ENCODE measurements at regions not wholly inside any gene's neighbourhood (a gene's known extent, or its start where the extent isn't known, plus 50 kb on each side); places are given as distances from the start of the nearest gene placed in this dataset.

DNA sequence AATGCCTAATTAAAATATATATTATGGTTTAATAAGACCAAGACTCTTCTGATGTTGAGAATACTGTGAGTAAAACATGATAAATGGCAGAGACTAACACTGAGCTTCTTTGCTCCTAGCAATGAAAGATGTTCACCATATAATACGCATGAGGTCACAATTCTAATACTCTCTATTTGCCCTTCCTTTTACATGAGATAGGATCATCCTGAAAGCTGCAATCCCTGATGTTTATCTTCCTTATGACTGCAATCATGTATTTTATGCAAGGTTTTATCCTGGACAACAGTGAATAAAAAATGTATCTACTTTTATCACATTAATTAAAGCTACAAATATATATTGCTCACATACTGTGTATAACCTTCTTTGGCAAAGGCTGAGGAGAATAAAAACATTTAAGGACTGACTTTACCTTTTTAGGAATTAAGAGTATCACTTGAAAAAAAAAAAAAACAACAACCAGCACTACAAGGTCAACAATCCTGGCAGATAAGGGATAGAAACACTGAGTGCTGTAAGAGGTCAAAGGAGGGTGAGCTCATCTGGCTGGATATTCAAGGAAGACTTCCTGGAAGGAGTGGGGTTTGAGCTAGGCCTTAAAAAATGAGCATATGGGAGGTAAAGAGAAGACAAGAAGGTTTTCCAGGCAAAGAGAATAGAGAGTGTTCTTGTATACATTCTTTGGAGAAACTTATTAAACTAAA is 99.9 kb downstream of the AREG start:
- no peak overlapping the region for H3K4me3 ChIP-seq
- no peaks in the 10 kb centered on the region for H3K36me3 ChIP-seq
- peak in 1 of 2 donors; percentile 66 for DNase-seq (ENCODE audit: low read depth in 1 of 2, low spot score in 1 of 2)
- H3K4me1 ChIP-seq (ENCODE audit: low read depth): peaks cover 14% of the 10 kb centered on the region
- TF ChIP-seq, protein P1, sequence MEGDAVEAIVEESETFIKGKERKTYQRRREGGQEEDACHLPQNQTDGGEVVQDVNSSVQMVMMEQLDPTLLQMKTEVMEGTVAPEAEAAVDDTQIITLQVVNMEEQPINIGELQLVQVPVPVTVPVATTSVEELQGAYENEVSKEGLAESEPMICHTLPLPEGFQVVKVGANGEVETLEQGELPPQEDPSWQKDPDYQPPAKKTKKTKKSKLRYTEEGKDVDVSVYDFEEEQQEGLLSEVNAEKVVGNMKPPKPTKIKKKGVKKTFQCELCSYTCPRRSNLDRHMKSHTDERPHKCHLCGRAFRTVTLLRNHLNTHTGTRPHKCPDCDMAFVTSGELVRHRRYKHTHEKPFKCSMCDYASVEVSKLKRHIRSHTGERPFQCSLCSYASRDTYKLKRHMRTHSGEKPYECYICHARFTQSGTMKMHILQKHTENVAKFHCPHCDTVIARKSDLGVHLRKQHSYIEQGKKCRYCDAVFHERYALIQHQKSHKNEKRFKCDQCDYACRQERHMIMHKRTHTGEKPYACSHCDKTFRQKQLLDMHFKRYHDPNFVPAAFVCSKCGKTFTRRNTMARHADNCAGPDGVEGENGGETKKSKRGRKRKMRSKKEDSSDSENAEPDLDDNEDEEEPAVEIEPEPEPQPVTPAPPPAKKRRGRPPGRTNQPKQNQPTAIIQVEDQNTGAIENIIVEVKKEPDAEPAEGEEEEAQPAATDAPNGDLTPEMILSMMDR (IDR thresholded peaks at IDR 0.05; ENCODE audit: low read depth, low read length): no peak
- no peaks in the 10 kb centered on the region for H3K9me3 ChIP-seq (ENCODE audit: low read depth)
- H3K27ac ChIP-seq: no peak overlapping the region
- H3K27me3 ChIP-seq: no peaks in the 10 kb centered on the region

GRCh38 chr4:74545448-74545847 is 100.5 kb downstream of the AREG start:
- Histone ChIP-seq H3K4me3 (no peak overlapping the region), H3K4me1 (ENCODE audit: low read depth) (peaks cover 14% of the 10 kb centered on the region), H3K27me3 (no peaks in the 10 kb centered on the region), H3K27ac (no peak overlapping the region), H3K36me3 (no peaks in the 10 kb centered on the region), H3K9me3 (ENCODE audit: low read depth) (no peaks in the 10 kb centered on the region)
- TF ChIP-seq, protein P1 (IDR thresholded peaks at IDR 0.05; ENCODE audit: low read depth, low read length): no peak
- peak in 1 of 2 donors; percentile 83 for DNase-seq (ENCODE audit: low read depth in 1 of 2, low spot score in 1 of 2)

DNA sequence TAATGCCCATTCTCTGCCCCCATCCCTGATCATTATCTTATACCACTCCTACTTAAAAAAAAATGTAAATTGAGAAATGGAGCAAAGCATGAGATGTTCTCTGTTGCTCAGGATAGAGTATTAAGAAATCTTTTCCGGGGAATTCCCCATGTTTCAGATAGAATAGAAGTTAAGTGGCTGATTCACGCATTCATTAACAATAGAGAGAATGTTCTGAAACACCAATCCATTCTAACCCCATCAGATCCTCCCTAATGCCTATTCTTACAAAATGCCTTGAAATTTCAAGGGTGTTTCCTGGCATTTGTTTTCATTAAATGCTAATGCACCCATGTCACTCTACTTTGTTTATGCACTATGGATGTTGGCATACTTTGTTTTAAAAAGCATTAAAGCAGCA is 101.1 kb downstream of the AREG start:
- peak in 1 of 2 donors; percentile 90 for DNase-seq (ENCODE audit: low read depth in 1 of 2, low spot score in 1 of 2)
- Histone ChIP-seq H3K36me3 (no peaks in the 10 kb centered on the region), H3K27ac (no peak overlapping the region), H3K27me3 (no peaks in the 10 kb centered on the region), H3K4me3 (no peak overlapping the region), H3K4me1 (ENCODE audit: low read depth) (peaks cover 14% of the 10 kb centered on the region), H3K9me3 (ENCODE audit: low read depth) (no peaks in the 10 kb centered on the region)
- TF ChIP-seq, protein P1 (IDR thresholded peaks at IDR 0.05; ENCODE audit: low read depth, low read length): no peak

GRCh38 chr4:74547042-74547441 is 102.1 kb downstream of the AREG start:
- H3K36me3 ChIP-seq: no peaks in the 10 kb centered on the region
- no peaks in the 10 kb centered on the region for H3K27me3 ChIP-seq
- no peak overlapping the region for H3K4me3 ChIP-seq
- peaks cover 14% of the 10 kb centered on the region for H3K4me1 ChIP-seq (ENCODE audit: low read depth)
- no peak for DNase-seq (ENCODE audit: low read depth in 1 of 2, low spot score in 1 of 2)
- TF ChIP-seq, protein P1 (IDR thresholded peaks at IDR 0.05; ENCODE audit: low read depth, low read length): no peak
- H3K9me3 ChIP-seq (ENCODE audit: low read depth): no peaks in the 10 kb centered on the region
- H3K27ac ChIP-seq: no peak overlapping the region

DNA sequence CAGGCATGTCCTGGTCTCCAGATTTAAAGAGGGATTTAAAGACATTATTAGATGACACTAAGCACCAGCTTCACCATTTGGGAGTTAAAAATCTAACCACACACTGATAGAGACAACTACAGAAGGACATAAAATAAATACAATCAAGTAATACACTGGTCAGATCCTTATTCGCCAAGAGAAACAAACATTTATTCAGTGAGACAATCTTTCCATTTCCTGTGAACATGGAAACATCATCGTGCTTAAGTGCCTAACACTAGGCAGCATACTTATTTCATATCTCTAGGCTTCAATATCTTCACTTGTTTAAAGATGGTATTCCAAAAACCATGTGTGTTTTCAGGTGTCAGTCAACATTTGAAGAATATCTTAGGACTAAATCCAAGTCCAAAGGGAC is 103.6 kb downstream of the AREG start:
- H3K9me3 ChIP-seq (ENCODE audit: low read depth): no peaks in the 10 kb centered on the region
- DNase-seq (ENCODE audit: low read depth in 1 of 2, low spot score in 1 of 2): no peak
- peaks cover 8% of the 10 kb centered on the region for H3K4me1 ChIP-seq (ENCODE audit: low read depth)
- TF ChIP-seq, protein P1 (IDR thresholded peaks at IDR 0.05; ENCODE audit: low read depth, low read length): no peak
- H3K27me3 ChIP-seq: no peaks in the 10 kb centered on the region
- no peaks in the 10 kb centered on the region for H3K36me3 ChIP-seq
- H3K27ac ChIP-seq: no peak overlapping the region
- no peak overlapping the region for H3K4me3 ChIP-seq

All from cardiac muscle cell (in vitro differentiated cells and primary cell).